ENCODE measurements at regions not wholly inside any gene's neighbourhood (a gene's known extent, or its start where the extent isn't known, plus 50 kb on each side); places are given as distances from the start of the nearest gene placed in this dataset.
A peak's percentile ranks its signal among the peaks of the same experiment; 100 is the strongest.

- peaks cover 1 to 4% of the 10 kb centered on the region in 2 donors for H3K9me3 Mint-ChIP-seq
- peaks cover 4 to 8% of the 10 kb centered on the region in 2 donors for H3K27me3 Mint-ChIP-seq
- no peak for ATAC-seq (replicated peaks)
- no peak for DNase-seq
- H3K27ac Mint-ChIP-seq, result no peak overlapping the region
- H3K4me1 Mint-ChIP-seq, result peaks cover 0 to 6% of the 10 kb centered on the region in 2 donors
- no peaks in the 10 kb centered on the region for H3K36me3 Mint-ChIP-seq
- no peak overlapping the region for H3K4me3 Mint-ChIP-seq
These were observed 62.3 kb upstream of the PARVA start for GRCh38 chr11:12315024-12315423.

- DNase-seq, result no peak
- H3K4me1 Mint-ChIP-seq, result peaks cover 0 to 11% of the 10 kb centered on the region in 2 donors
- H3K4me3 Mint-ChIP-seq, result no peak overlapping the region
- H3K27ac Mint-ChIP-seq, result no peak overlapping the region
- H3K9me3 Mint-ChIP-seq, result peaks cover 0 to 3% of the 10 kb centered on the region in 2 donors
- ATAC-seq (replicated peaks), result no peak
- H3K36me3 Mint-ChIP-seq, result no peaks in the 10 kb centered on the region
- peaks cover 10 to 17% of the 10 kb centered on the region in 2 donors for H3K27me3 Mint-ChIP-seq
These were observed 60.9 kb upstream of the PARVA start for GRCh38 chr11:12316432-12316831.

GRCh38 chr11:12318791-12319438, 58.5 kb upstream of the PARVA start:
- Mint-ChIP-seq H3K27ac (no peak overlapping the region), H3K4me1 (peaks cover 0 to 11% of the 10 kb centered on the region in 2 donors), H3K9me3 (peaks cover 0 to 3% of the 10 kb centered on the region in 2 donors), H3K4me3 (no peak overlapping the region), H3K36me3 (no peaks in the 10 kb centered on the region), H3K27me3 (peaks cover 10 to 17% of the 10 kb centered on the region in 2 donors)
- no peak for DNase-seq
- ATAC-seq (replicated peaks), result no peak

DNA sequence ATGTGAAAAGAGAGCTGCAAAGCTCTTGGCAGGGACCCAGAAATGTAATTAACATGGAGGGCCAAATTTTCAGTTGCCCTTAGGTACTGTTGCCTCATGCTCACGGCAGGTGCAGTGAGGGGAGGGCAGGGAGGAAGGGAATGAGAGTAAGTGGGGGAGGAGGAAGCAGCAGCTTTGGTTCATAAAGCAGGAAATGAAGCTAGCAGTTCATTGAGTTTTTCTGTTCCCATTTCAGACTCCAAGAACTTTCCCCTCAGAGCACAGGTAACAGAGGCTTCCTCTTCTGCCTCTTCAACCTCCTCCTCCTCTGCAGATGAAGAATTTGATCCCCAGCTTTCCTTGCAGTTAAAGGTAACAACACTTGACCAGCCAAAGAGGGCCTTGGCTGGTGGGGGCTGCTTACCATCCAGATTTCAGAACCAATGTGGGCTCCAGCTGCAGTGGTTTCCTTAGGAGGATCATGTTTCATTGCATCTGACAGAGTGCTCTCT, 57.9 kb upstream of the PARVA start:
- H3K27me3 Mint-ChIP-seq, result peaks cover 10 to 17% of the 10 kb centered on the region in 2 donors
- DNase-seq (no peak), ATAC-seq (replicated peaks) (peak; percentile 31 to 36)
- H3K9me3 Mint-ChIP-seq, result peaks cover 0 to 3% of the 10 kb centered on the region in 2 donors
- H3K4me3 Mint-ChIP-seq, result no peak overlapping the region
- H3K36me3 Mint-ChIP-seq, result no peaks in the 10 kb centered on the region
- peaks cover 0 to 11% of the 10 kb centered on the region in 2 donors for H3K4me1 Mint-ChIP-seq
- H3K27ac Mint-ChIP-seq, result no peak overlapping the region

GRCh38 chr11:12319988-12320387, 57.4 kb upstream of the PARVA start:
- Mint-ChIP-seq H3K4me1 (peaks cover 0 to 11% of the 10 kb centered on the region in 2 donors), H3K36me3 (no peaks in the 10 kb centered on the region), H3K27ac (no peak overlapping the region), H3K9me3 (peaks cover 0 to under 1% of the 10 kb centered on the region in 2 donors), H3K4me3 (no peak overlapping the region), H3K27me3 (peaks cover 10 to 17% of the 10 kb centered on the region in 2 donors)
- ATAC-seq (replicated peaks), result no peak
- DNase-seq, result no peak

DNA sequence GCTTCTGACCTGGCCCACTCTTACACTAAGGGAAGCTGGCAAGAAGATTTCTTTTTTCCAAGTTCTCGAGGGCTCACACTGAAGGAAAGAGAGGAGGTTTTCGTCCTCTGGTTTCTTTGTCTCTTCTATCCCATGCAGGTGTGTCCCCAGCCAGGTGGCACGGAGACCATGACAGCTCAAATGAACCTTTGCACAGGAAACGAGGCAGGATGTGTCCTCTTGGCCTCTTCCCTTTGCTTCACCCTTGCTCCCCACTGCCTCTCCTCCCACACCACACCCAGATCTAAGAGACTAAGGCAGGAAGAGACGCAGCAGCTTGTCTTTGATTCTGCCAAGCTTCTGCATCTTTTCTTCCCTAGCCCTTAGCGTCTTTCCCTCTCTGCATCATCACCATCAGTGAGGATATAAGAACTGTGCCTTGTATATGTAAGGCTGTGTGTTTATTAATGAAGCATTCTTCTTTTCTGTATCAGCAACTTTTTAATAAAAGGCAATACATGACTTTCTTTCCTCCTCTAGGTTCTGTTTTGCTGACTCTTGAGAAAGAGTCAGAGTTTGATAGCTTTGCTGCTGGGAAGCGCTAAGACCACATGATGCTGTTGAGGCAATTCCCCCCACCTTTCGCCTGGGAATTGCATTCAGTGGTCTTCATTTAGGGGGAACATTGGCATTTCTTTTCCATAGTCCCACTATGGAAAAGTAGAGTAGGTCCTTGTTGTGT, 56.0 kb upstream of the PARVA start:
- Mint-ChIP-seq H3K4me1 (peaks cover 0 to 11% of the 10 kb centered on the region in 2 donors), H3K36me3 (no peaks in the 10 kb centered on the region), H3K27me3 (peaks cover 10 to 17% of the 10 kb centered on the region in 2 donors), H3K9me3 (no peaks in the 10 kb centered on the region), H3K4me3 (no peak overlapping the region), H3K27ac (no peak overlapping the region)
- DNase-seq (no peak), ATAC-seq (replicated peaks) (no peak)

GRCh38 chr11:12324585-12324984, 52.8 kb upstream of the PARVA start:
- Mint-ChIP-seq H3K27me3 (peaks cover 9 to 10% of the 10 kb centered on the region in 2 donors), H3K4me1 (peaks cover 0 to 8% of the 10 kb centered on the region in 2 donors), H3K36me3 (no peaks in the 10 kb centered on the region), H3K27ac (no peak overlapping the region), H3K9me3 (no peaks in the 10 kb centered on the region), H3K4me3 (no peak overlapping the region)
- no peak for ATAC-seq (replicated peaks)
- no peak for DNase-seq

Data from stimulated activated naive B cell treated with anti-CD40 and anti-IgM and Interleukin-4, amounts not matched to agents 10 μg/mL and 1 μg/mL and 100 μg/mL, for 72 hours (primary cell).